GM06990 (cell line): ENCODE measurements at regions not wholly inside any gene's neighbourhood (a gene's known extent, or its start where the extent isn't known, plus 50 kb on each side); places are given as distances from the start of the nearest gene placed in this dataset.

Source experiments
- DNase-seq: peaks from one replicate; pipeline ENCODE4 v3.0.0-alpha.2; 2011; ENCODE audit not compliant: insufficient read length; ENCODE audit errors: extremely low read depth
- H3K27me3 ChIP-seq: replicated peaks from 2 replicates; pipeline ENCODE4 v1.6.0; 2011; ENCODE audit warnings: low read length; ENCODE audit not compliant: control insufficient read depth, insufficient read depth
- H3K36me3 ChIP-seq: 2 replicates; pipeline ENCODE4 v1.5.1; 2011; ENCODE audit warnings: low read length; ENCODE audit not compliant: control insufficient read depth, insufficient read depth
- H3K4me3 ChIP-seq: replicated peaks from 2 replicates; pipeline ENCODE4 v1.5.1; 2011; ENCODE audit warnings: low read depth, mild to moderate bottlenecking, control low read depth, low read length
- CTCF ChIP-seq: IDR thresholded peaks from 2 replicates; pipeline ENCODE4 v1.5.1; 2011; ENCODE audit warnings: low read length, control low read depth, mild to moderate bottlenecking, inconsistent platforms; ENCODE audit not compliant: insufficient read depth, poor library complexity, severe bottlenecking

GRCh38 chr9:103894184-103894583 is 199.9 kb upstream of the SMC2 start:
- no peaks in the 10 kb centered on the region for H3K27me3 ChIP-seq
- DNase-seq: no peak

DNA sequence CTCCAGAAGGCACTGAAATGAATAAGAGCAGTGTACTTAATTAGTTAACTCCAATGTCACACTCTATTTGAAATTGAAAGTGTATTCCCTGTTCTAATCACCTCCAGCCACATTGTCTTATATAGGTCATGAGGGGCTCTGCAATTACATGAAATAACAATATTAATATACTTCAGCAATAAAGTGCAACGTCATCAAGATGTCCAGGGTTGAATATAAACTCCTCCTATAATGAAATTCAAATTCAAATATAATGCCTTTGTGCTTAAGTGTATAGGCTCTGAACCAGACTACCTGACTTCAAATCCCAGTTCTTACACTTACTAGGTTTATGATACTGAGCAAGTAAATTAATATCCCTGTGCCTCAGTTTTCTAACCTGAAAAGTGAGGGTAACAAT is 195.6 kb upstream of the SMC2 start:
- no peak for TF ChIP-seq CTCF
- H3K4me3 ChIP-seq: no peak overlapping the region
- no peak for DNase-seq
- H3K36me3 ChIP-seq: no peaks in the 10 kb centered on the region
- no peaks in the 10 kb centered on the region for H3K27me3 ChIP-seq

More at GRCh38 chr9:103894184-103894583, 199.9 kb upstream of the SMC2 start:
- TF ChIP-seq CTCF: no peak
- Histone ChIP-seq H3K4me3 (no peak overlapping the region), H3K36me3 (no peaks in the 10 kb centered on the region)

DNA sequence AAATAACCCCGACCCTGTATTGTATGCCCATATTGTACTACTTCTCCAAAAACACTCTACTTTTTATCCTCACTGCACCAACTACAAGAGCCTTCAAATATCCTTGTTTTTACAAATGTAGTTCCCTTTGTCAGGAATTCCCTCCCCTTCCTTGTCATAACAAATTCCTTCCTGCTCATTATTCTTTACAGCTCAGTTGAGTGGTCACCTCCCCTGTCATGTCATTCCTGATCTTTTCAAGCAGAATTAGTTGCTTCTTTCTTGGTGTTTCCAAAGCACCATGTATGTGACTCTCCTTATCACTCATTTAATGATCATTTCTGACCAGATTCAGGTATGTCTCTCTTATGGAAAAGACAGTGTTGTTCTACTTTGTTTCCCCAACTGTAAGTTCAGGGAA is 194.2 kb upstream of the SMC2 start:
- Histone ChIP-seq H3K4me3 (no peak overlapping the region), H3K36me3 (no peaks in the 10 kb centered on the region), H3K27me3 (no peaks in the 10 kb centered on the region)
- no peak for TF ChIP-seq CTCF
- DNase-seq: no peak

DNA sequence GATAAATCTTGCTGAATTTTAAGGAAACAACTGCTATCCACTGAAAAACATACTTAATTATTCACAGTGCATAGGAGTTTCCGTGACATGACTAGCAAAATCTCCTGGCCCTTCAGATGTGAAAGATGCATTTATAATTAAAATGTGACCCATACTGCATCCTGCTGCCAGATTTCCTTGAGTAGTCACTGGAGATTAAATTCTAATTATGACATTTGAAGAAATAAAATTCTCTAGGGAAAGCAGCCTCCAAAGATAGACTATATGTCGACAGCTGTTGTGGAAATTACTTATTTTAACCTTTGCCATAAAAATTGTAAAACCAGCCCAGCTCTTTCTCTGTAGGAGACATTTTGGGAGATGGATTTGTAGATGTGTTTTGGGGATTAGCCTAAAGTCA is 193.6 kb upstream of the SMC2 start:
- Histone ChIP-seq H3K27me3 (no peaks in the 10 kb centered on the region), H3K4me3 (no peak overlapping the region), H3K36me3 (no peaks in the 10 kb centered on the region)
- TF ChIP-seq CTCF: no peak
- no peak for DNase-seq

GRCh38 chr9:103902263-103902662 is 191.8 kb upstream of the SMC2 start:
- no peak overlapping the region for H3K4me3 ChIP-seq
- TF ChIP-seq CTCF: no peak
- H3K36me3 ChIP-seq: no peaks in the 10 kb centered on the region
- DNase-seq: no peak
- no peaks in the 10 kb centered on the region for H3K27me3 ChIP-seq

- Histone ChIP-seq H3K4me3 (no peak overlapping the region), H3K27me3 (no peaks in the 10 kb centered on the region), H3K36me3 (no peaks in the 10 kb centered on the region)
- TF ChIP-seq CTCF: no peak
- no peak for DNase-seq
Measured at GRCh38 chr9:103904242-103904641, 189.9 kb upstream of the SMC2 start.
